Pancreas (tissue), 10 donors: ENCODE measurements at regions not wholly inside any gene's neighbourhood (a gene's known extent, or its start where the extent isn't known, plus 50 kb on each side); places are given as distances from the start of the nearest gene placed in this dataset.
"Not testable (repeated sequence)": the region's sequence is repeated elsewhere in the genome, so short reads cannot be mapped to it uniquely, and the experiment has no call there.

Source experiments
- ATAC-seq, 4 donors: fragments of 200-7000 bp; cut with Tn5 transposase; one replicate each; pipeline versions ENCODE4 v1.8.0 to v1.9.1; 2020; ENCODE audit warnings: mild to moderate bottlenecking in 4 of 4, moderate library complexity in 4 of 4
- DNase-seq, 6 donors: peaks; one replicate each; pipeline ENCODE4 v3.0.0-alpha.2; 2020
- FAIRE-seq: peaks from 2 replicates; lab custom pipeline; 2012; peaks lifted over from hg19 to GRCh38; lab: Jason Lieb, UNC
- H3K27ac ChIP-seq, 4 donors: fragments of 200-600 bp; sonication (generic); 1 replicate in 3 of 4; 2 replicates in 1 of 4; pipeline versions ENCODE4 v1.5.0 to v1.8.0; 2020
- H3K27me3 ChIP-seq, 4 donors: fragments of 200-600 bp; one replicate each; pipeline ENCODE4 v1.8.0; 2021
- H3K36me3 ChIP-seq, 3 donors: fragments of 200-600 bp; sonication (generic) in 1 of 3; one replicate each; pipeline versions ENCODE4 v1.5.0 to v1.8.0; 2020 to 2021
- H3K4me1 ChIP-seq, 3 donors: fragments of 200-600 bp; one replicate each; pipeline ENCODE4 v1.8.0; 2021
- H3K4me3 ChIP-seq, 4 donors: fragments of 200-600 bp; sonication (generic) in 2 of 4; one replicate each; pipeline versions ENCODE4 v1.5.0 to v1.8.0; 2020 to 2021
- H3K9me3 ChIP-seq, 4 donors: fragments of 200-600 bp; one replicate each; pipeline ENCODE4 v1.8.0; 2021
- CTCF ChIP-seq, 4 donors: fragments of 200-600 bp; sonication (generic) in 3 of 4; IDR thresholded peaks; one replicate each; pipeline versions ENCODE4 v1.5.0 to v1.8.0; 2021; ENCODE audit warnings: antibody characterized with exemption in 4 of 4
- WGBS, 2 donors: extraction: QIAGEN DNeasy Blood & Tissue Kit; methylation state at CpG; one replicate each; pipeline ENCODE4 v1.1.7; 2013; 5-methylcytosine and 5-hydroxymethylcytosine counted together
- intact Hi-C, 3 donors: fragments of 100-400 bp; cut with DNase I; formaldehyde crosslinking; loops; one replicate each; pipeline versions ENCODE4 v1.11.1 to v1.14.2; 2022
- donor health status: healthy with polysubstance abuse.
- donor health status: DM: no; HTN: no; CAD: no; lungs with moderate emphysema.
- donor health status: DM: no; HTN: no; CAD: no.
- donor health status: control.
- donor health status: control.
- donor health status: Bipolar disorder and iron deficiency.
- donor health status: DM: yes; HTN: yes; CAD: no.
- donor health status: DM: no; HTN: no; CAD: no.
- donor health status: DM: no; HTN: no; CAD: no.
- donor health status: DM: yes; HTN: yes; CAD: no.

GRCh38 chr2:131645177-131645765 lies 117.6 kb downstream of the CCDC74A start:
- DNase-seq (no peak), ATAC-seq (no peak), FAIRE-seq (no peak)
- Histone ChIP-seq H3K9me3 (no peaks in the 10 kb centered on the region), H3K4me1 (no peaks in the 10 kb centered on the region), H3K36me3 (no peaks in the 10 kb centered on the region), H3K27me3 (peaks cover 0 to 5% (median 0%) of the 10 kb centered on the region in 4 donors), H3K4me3 (no peak overlapping the region), H3K27ac (no peak overlapping the region)
- WGBS, 2 donors = 75 to 85% methylated on average over 14 of the region's 14 CpGs
- intact Hi-C loops = no loop called here
- no peak for TF ChIP-seq CTCF (IDR thresholded peaks at IDR 0.05)

- ATAC-seq, DNase-seq, intact Hi-C loops: not testable (repeated sequence)
Observed at GRCh38 chr2:131646220-131646619, 118.5 kb downstream of the CCDC74A start.

GRCh38 chr2:131646669-131647297 lies 119.1 kb downstream of the CCDC74A start:
- intact Hi-C loops = no loop called here
- no peaks in the 10 kb centered on the region for H3K4me1 ChIP-seq
- no peak for TF ChIP-seq CTCF (IDR thresholded peaks at IDR 0.05)
- H3K9me3 ChIP-seq = no peaks in the 10 kb centered on the region
- 39 to 40% methylated on average over 47 of the region's 47 CpGs for WGBS, 2 donors
- FAIRE-seq (no peak), DNase-seq (peak in 1 of 6 donors; percentile 55), ATAC-seq (no peak)
- no peaks in the 10 kb centered on the region for H3K36me3 ChIP-seq
- no peak overlapping the region for H3K27ac ChIP-seq
- H3K27me3 ChIP-seq = peaks cover 0 to 5% (median 0%) of the 10 kb centered on the region in 4 donors
- H3K4me3 ChIP-seq = peak overlapping the region in 2 of 4 donors; percentile 18 to 22

More at GRCh38 chr2:131646220-131646619, 118.5 kb downstream of the CCDC74A start:
- H3K4me1 ChIP-seq, FAIRE-seq, H3K36me3 ChIP-seq, H3K27me3 ChIP-seq, H3K9me3 ChIP-seq, H3K27ac ChIP-seq: not testable (repeated sequence)
- WGBS, 2 donors = 72 to 79% methylated on average over 15 of the region's 15 CpGs
- H3K4me3 ChIP-seq = peak overlapping the region in 1 of 4 donors; percentile 22

- H3K4me1 ChIP-seq, H3K27ac ChIP-seq, ATAC-seq, FAIRE-seq, intact Hi-C loops, H3K9me3 ChIP-seq, H3K36me3 ChIP-seq, H3K4me3 ChIP-seq, DNase-seq, H3K27me3 ChIP-seq: not testable (repeated sequence)
- 44 to 45% methylated on average over 3 of the region's 3 CpGs for WGBS, 2 donors
Observed at GRCh38 chr2:131648565-131648964, 120.9 kb downstream of the CCDC74A start.

- H3K36me3 ChIP-seq, DNase-seq, H3K4me1 ChIP-seq, intact Hi-C loops, FAIRE-seq, H3K27me3 ChIP-seq, H3K4me3 ChIP-seq, H3K27ac ChIP-seq, H3K9me3 ChIP-seq, ATAC-seq: not testable (repeated sequence)
- WGBS, 2 donors = 69 to 80% methylated on average over 3 of the region's 3 CpGs
Observed at GRCh38 chr2:131652246-131652645, 124.6 kb downstream of the CCDC74A start.

GRCh38 chr2:131654107-131654506 lies 126.4 kb downstream of the CCDC74A start:
- H3K27ac ChIP-seq, H3K9me3 ChIP-seq, H3K36me3 ChIP-seq, H3K4me3 ChIP-seq, H3K27me3 ChIP-seq, H3K4me1 ChIP-seq, FAIRE-seq, intact Hi-C loops, ATAC-seq, DNase-seq: not testable (repeated sequence)
- WGBS, 2 donors = 64 to 85% methylated on average over 2 of the region's 2 CpGs
